ENCODE measurements at regions not wholly inside any gene's neighbourhood (a gene's known extent, or its start where the extent isn't known, plus 50 kb on each side); places are given as distances from the start of the nearest gene placed in this dataset.

DNA sequence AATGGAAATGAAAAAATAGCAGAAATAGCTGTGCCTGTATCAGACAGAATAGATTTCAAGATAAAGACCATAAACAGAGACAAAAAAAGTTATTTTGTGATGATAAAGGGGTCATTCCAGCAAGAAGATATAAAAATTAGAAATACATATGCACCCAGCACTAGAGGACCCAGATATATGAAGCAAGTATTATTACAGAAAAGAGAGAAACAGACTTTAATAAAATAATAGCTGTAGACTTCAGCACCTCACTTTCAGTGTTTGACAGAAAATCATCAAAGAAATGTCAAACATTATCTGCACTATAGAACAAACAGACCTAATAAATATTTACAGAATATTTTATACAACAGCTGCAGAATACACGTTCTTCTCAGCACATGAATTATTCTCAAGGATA, 783.7 kb downstream of the PLOD2 start:
- no peaks in the 10 kb centered on the region for H3K27me3 Mint-ChIP-seq (ENCODE audit: insufficient read depth)
- no peaks in the 10 kb centered on the region for H3K36me3 Mint-ChIP-seq (ENCODE audit: low read depth)
- Histone ChIP-seq H3K27ac (ENCODE audit: low read depth, low read length) (no peak overlapping the region), H3K4me1 (ENCODE audit: control insufficient read depth, insufficient read depth, low read length) (no peaks in the 10 kb centered on the region), H3K27me3 (ENCODE audit: control insufficient read depth, insufficient read depth, low read length, poor library complexity, severe bottlenecking) (no peaks in the 10 kb centered on the region), H3K9me3 (ENCODE audit: control insufficient read depth, low read length) (no peaks in the 10 kb centered on the region), H3K9ac (ENCODE audit: extremely low read depth, low read length, poor library complexity, severe bottlenecking) (no peak overlapping the region), H3K36me3 (ENCODE audit: control insufficient read depth, insufficient read depth, low read length) (no peaks in the 10 kb centered on the region), H3K4me3 (ENCODE audit: low read length) (no peak overlapping the region)
- WGBS, 2 experiments (ENCODE audit: insufficient coverage in 1 of 2, insufficient read length in 1 of 2) = 95% methylated on average over 1 of the region's 1 CpG; no CpG with 5 or more reads in 1 of the 2 experiments
- no peak for DNase-seq
- TF ChIP-seq, protein P1, sequence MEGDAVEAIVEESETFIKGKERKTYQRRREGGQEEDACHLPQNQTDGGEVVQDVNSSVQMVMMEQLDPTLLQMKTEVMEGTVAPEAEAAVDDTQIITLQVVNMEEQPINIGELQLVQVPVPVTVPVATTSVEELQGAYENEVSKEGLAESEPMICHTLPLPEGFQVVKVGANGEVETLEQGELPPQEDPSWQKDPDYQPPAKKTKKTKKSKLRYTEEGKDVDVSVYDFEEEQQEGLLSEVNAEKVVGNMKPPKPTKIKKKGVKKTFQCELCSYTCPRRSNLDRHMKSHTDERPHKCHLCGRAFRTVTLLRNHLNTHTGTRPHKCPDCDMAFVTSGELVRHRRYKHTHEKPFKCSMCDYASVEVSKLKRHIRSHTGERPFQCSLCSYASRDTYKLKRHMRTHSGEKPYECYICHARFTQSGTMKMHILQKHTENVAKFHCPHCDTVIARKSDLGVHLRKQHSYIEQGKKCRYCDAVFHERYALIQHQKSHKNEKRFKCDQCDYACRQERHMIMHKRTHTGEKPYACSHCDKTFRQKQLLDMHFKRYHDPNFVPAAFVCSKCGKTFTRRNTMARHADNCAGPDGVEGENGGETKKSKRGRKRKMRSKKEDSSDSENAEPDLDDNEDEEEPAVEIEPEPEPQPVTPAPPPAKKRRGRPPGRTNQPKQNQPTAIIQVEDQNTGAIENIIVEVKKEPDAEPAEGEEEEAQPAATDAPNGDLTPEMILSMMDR (conservative IDR thresholded peaks at IDR 0.05) = no peak
- H3K4me1 Mint-ChIP-seq = no peaks in the 10 kb centered on the region
- no peak overlapping the region for H3K27ac Mint-ChIP-seq
- no peak overlapping the region for H3K4me3 Mint-ChIP-seq
- no peaks in the 10 kb centered on the region for H3K9me3 Mint-ChIP-seq

DNA sequence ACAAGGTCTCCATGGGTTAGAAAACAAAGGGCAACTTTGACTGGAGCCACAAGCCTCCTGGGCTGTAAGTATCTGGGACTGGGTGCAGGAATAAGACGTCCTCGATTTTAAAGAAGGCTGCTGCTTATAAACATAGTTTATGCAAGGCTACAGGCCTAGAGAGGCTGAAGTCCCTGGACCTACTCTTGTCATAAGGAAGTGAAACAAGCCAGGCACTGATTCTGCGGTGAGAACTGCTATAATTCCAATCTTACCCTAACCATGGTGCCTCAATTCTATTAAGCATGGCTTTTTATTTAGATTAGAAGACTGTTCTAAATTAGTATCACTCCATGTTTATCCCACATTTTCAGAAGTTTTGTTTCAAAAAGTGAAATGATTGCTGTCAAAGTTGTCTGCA, 777.6 kb downstream of the PLOD2 start:
- Mint-ChIP-seq H3K4me3 (no peak overlapping the region), H3K36me3 (ENCODE audit: low read depth) (peaks cover 4% of the 10 kb centered on the region), H3K27ac (no peak overlapping the region), H3K9me3 (peaks cover 5% of the 10 kb centered on the region), H3K4me1 (no peaks in the 10 kb centered on the region), H3K27me3 (ENCODE audit: insufficient read depth) (no peaks in the 10 kb centered on the region)
- TF ChIP-seq, protein P1 (conservative IDR thresholded peaks at IDR 0.05) = no peak
- no peak overlapping the region for H3K27ac ChIP-seq (ENCODE audit: low read depth, low read length)
- H3K9me3 ChIP-seq (ENCODE audit: control insufficient read depth, low read length) = peaks cover 6% of the 10 kb centered on the region
- H3K4me3 ChIP-seq (ENCODE audit: low read length) = no peak overlapping the region
- no peak overlapping the region for H3K9ac ChIP-seq (ENCODE audit: extremely low read depth, low read length, poor library complexity, severe bottlenecking)
- DNase-seq = no peak
- no peaks in the 10 kb centered on the region for H3K4me1 ChIP-seq (ENCODE audit: control insufficient read depth, insufficient read depth, low read length)
- no peaks in the 10 kb centered on the region for H3K36me3 ChIP-seq (ENCODE audit: control insufficient read depth, insufficient read depth, low read length)
- H3K27me3 ChIP-seq (ENCODE audit: control insufficient read depth, insufficient read depth, low read length, poor library complexity, severe bottlenecking) = no peaks in the 10 kb centered on the region
- 92 to 93% methylated on average over 3 of the region's 3 CpGs for WGBS, 2 experiments (ENCODE audit: insufficient coverage in 1 of 2, insufficient read length in 1 of 2)

- TF ChIP-seq, protein P1 (conservative IDR thresholded peaks at IDR 0.05) = no peak
- Histone ChIP-seq H3K27ac (ENCODE audit: low read depth, low read length) (no peak overlapping the region), H3K36me3 (ENCODE audit: control insufficient read depth, insufficient read depth, low read length) (no peaks in the 10 kb centered on the region), H3K4me3 (ENCODE audit: low read length) (no peak overlapping the region), H3K4me1 (ENCODE audit: control insufficient read depth, insufficient read depth, low read length) (no peaks in the 10 kb centered on the region), H3K9me3 (ENCODE audit: control insufficient read depth, low read length) (peaks cover 13% of the 10 kb centered on the region), H3K27me3 (ENCODE audit: control insufficient read depth, insufficient read depth, low read length, poor library complexity, severe bottlenecking) (no peaks in the 10 kb centered on the region), H3K9ac (ENCODE audit: extremely low read depth, low read length, poor library complexity, severe bottlenecking) (no peak overlapping the region)
- Mint-ChIP-seq H3K27ac (no peak overlapping the region), H3K36me3 (ENCODE audit: low read depth) (peaks cover 5% of the 10 kb centered on the region), H3K4me1 (no peaks in the 10 kb centered on the region), H3K4me3 (no peak overlapping the region), H3K27me3 (ENCODE audit: insufficient read depth) (no peaks in the 10 kb centered on the region), H3K9me3 (peaks cover 10% of the 10 kb centered on the region)
- 60 to 84% methylated on average over 1 to 2 of the region's 2 CpGs for WGBS, 2 experiments (ENCODE audit: insufficient coverage in 1 of 2, insufficient read length in 1 of 2)
- no peak for DNase-seq
These were observed 776.7 kb downstream of the PLOD2 start for GRCh38 chr3:145384307-145384706.
